ENCODE measurements at regions not wholly inside any gene's neighbourhood (a gene's known extent, or its start where the extent isn't known, plus 50 kb on each side); places are given as distances from the start of the nearest gene placed in this dataset.
"Not testable (repeated sequence)": the region's sequence is repeated elsewhere in the genome, so short reads cannot be mapped to it uniquely, and the experiment has no call there.

- no peak for DNase-seq (ENCODE audit: low spot score)
These were observed 190.3 kb upstream of the TAB2 start for GRCh38 chr6:149127212-149127611.

- DNase-seq (ENCODE audit: low spot score), result no peak
These were observed 188.9 kb upstream of the TAB2 start for GRCh38 chr6:149128489-149129145.

GRCh38 chr6:149129371-149130077 is 188.0 kb upstream of the TAB2 start:
- DNase-seq (ENCODE audit: low spot score), result no peak

GRCh38 chr6:149130090-149130489 is 187.4 kb upstream of the TAB2 start:
- DNase-seq (ENCODE audit: low spot score), result no peak

- DNase-seq (ENCODE audit: low spot score), result no peak
These were observed 187.0 kb upstream of the TAB2 start for GRCh38 chr6:149130508-149130907.

GRCh38 chr6:149131891-149132290 is 185.6 kb upstream of the TAB2 start:
- no peak for DNase-seq (ENCODE audit: low spot score)

GRCh38 chr6:149132336-149132735 is 185.2 kb upstream of the TAB2 start:
- DNase-seq (ENCODE audit: low spot score), result no peak

- no peak for DNase-seq (ENCODE audit: low spot score)
These were observed 183.0 kb upstream of the TAB2 start for GRCh38 chr6:149134511-149134933.

GRCh38 chr6:149135809-149136208 is 181.7 kb upstream of the TAB2 start:
- no peak for DNase-seq (ENCODE audit: low spot score)

- no peak for DNase-seq (ENCODE audit: low spot score)
These were observed 181.1 kb upstream of the TAB2 start for GRCh38 chr6:149136273-149136912.

- DNase-seq (ENCODE audit: low spot score), result no peak
These were observed 180.6 kb upstream of the TAB2 start for GRCh38 chr6:149136913-149137286.

- DNase-seq (ENCODE audit: low spot score), result no peak
These were observed 179.9 kb upstream of the TAB2 start for GRCh38 chr6:149137594-149137993.

GRCh38 chr6:149138089-149138488 is 179.4 kb upstream of the TAB2 start:
- no peak for DNase-seq (ENCODE audit: low spot score)

GRCh38 chr6:149138699-149139294 is 178.7 kb upstream of the TAB2 start:
- no peak for DNase-seq (ENCODE audit: low spot score)

GRCh38 chr6:149139782-149140136 is 177.8 kb upstream of the TAB2 start:
- no peak for DNase-seq (ENCODE audit: low spot score)

- no peak for DNase-seq (ENCODE audit: low spot score)
These were observed 177.2 kb upstream of the TAB2 start for GRCh38 chr6:149140137-149140909.

GRCh38 chr6:149140910-149141290 is 176.6 kb upstream of the TAB2 start:
- DNase-seq (ENCODE audit: low spot score), result no peak

- no peak for DNase-seq (ENCODE audit: low spot score)
These were observed 174.5 kb upstream of the TAB2 start for GRCh38 chr6:149142924-149143429.

- not testable (repeated sequence) for DNase-seq (ENCODE audit: low spot score)
These were observed 171.7 kb upstream of the TAB2 start for GRCh38 chr6:149145800-149146199.

- no peak for DNase-seq (ENCODE audit: low spot score)
These were observed 170.3 kb upstream of the TAB2 start for GRCh38 chr6:149147195-149147594.

GRCh38 chr6:149147938-149148718 is 169.4 kb upstream of the TAB2 start:
- DNase-seq (ENCODE audit: low spot score), result no peak

Data from hepatic stellate cell (primary cell).